HCT116 (cell line): ENCODE measurements at regions not wholly inside any gene's neighbourhood (a gene's known extent, or its start where the extent isn't known, plus 50 kb on each side); places are given as distances from the start of the nearest gene placed in this dataset.

Experiments used
- ATAC-seq: fragments of 200-7000 bp; cut with Tn5 transposase; 2 replicates; pipeline ENCODE4 v1.9.1; 2020; ENCODE audit warnings: mild to moderate bottlenecking, moderate library complexity
- BruUV-seq: library from RNA; stranded (reverse); fragments of 400-500 nt; replicated peaks from 2 replicates; lab custom pipeline; 2021; lab: Mats Ljungman, UMichigan
- CTCF ChIA-PET: fragments of 300-600 bp; sonication (Branson Sonifier 250); formaldehyde crosslinking; loops from one replicate; lab custom pipeline; 2021; ENCODE audit warnings: antibody characterized with exemption; lab: Charles Lee
- POLR2A ChIA-PET: fragments of 300-600, 350-600 bp; sonication (Branson Sonifier 250); formaldehyde crosslinking; loops from one replicate; lab custom pipeline; 2021; ENCODE audit warnings: antibody characterized with exemption; lab: Charles Lee
- RAD21 ChIA-PET, 2 experiments: fragments of 300-600 bp; sonication (Branson Sonifier 250); formaldehyde crosslinking; loops; one replicate each; lab custom pipeline; 2023; ENCODE audit warnings: low total read pairs in 2 of 2; ENCODE audit not compliant: uncharacterized antibody in 2 of 2, unreplicated experiment in 2 of 2, low non-redundant PET in 1 of 2; lab: Charles Lee
- DNase-seq: peaks from one replicate; pipeline ENCODE4 v3.0.0-alpha.2; 2010; ENCODE audit warnings: low read depth, low spot score
- H2AFZ ChIP-seq: fragments of 200-600 bp; shearing (Covaris generic), sonication (generic); 2 replicates; pipeline ENCODE4 v1.6.1; 2017; ENCODE audit warnings: low read depth, mixed run types, mixed read lengths, antibody characterized with exemption, low read length; ENCODE audit not compliant: poor library complexity, severe bottlenecking
- H3K27ac ChIP-seq: 2 replicates; pipeline ENCODE4 v1.5.1; 2012; ENCODE audit warnings: low read depth, low read length
- H3K27me3 ChIP-seq: fragments of 200-600 bp; sonication (generic); 2 replicates; pipeline ENCODE4 v1.6.1; 2016; ENCODE audit warnings: mixed run types, low read length, mixed read lengths; ENCODE audit not compliant: insufficient read depth
- H3K36me3 ChIP-seq, 2 experiments: fragments of 200-500 bp in 1 of 2; fragments of 200-600 bp in 1 of 2; sonication (Bioruptor generic) in 1 of 2; sonication (generic) in 1 of 2; 2 replicates each; pipeline versions ENCODE4 v1.5.1 to v1.6.1; 2014 to 2016; ENCODE audit warnings: low read length in 2 of 2, inconsistent platforms in 1 of 2, mixed read lengths in 1 of 2, mixed run types in 1 of 2; ENCODE audit not compliant: insufficient read depth in 2 of 2, control insufficient read depth in 1 of 2
- H3K4me1 ChIP-seq, 2 experiments: fragments of 200-600 bp in 1 of 2; sonication (generic) in 1 of 2; 2 replicates each; pipeline versions ENCODE4 v1.5.1 to v1.6.1; 2012 to 2017; ENCODE audit warnings: low read length in 2 of 2, inconsistent platforms in 1 of 2, mild to moderate bottlenecking in 1 of 2, mixed read lengths in 1 of 2, mixed run types in 1 of 2, moderate library complexity in 1 of 2; ENCODE audit not compliant: insufficient read depth in 2 of 2, control insufficient read depth in 1 of 2
- H3K4me2 ChIP-seq: fragments of 200-600 bp; sonication (generic); 2 replicates; pipeline ENCODE4 v1.6.1; 2017; ENCODE audit warnings: mixed run types, low read length, mixed read lengths
- H3K4me3 ChIP-seq, 2 experiments: fragments of 200-600 bp in 1 of 2; sonication (generic) in 1 of 2; replicated peaks in 1 of 2; 2 replicates each; pipeline ENCODE4 v1.5.1; 2011 to 2016; ENCODE audit warnings: low read length in 2 of 2, control low read depth in 1 of 2, low read depth in 1 of 2, mild to moderate bottlenecking in 1 of 2, mixed read lengths in 1 of 2, mixed run types in 1 of 2
- H3K79me2 ChIP-seq: fragments of 200-600 bp; sonication (generic); 2 replicates; pipeline ENCODE4 v1.6.1; 2017; ENCODE audit warnings: mild to moderate bottlenecking, mixed run types, low read length, moderate library complexity, mixed read lengths; ENCODE audit not compliant: insufficient read depth
- H3K9ac ChIP-seq: fragments of 200-600 bp; sonication (generic); 2 replicates; pipeline ENCODE4 v1.6.1; 2016; ENCODE audit warnings: low read length, mixed read lengths
- H3K9me2 ChIP-seq: fragments of 200-600 bp; sonication (generic), shearing (Covaris generic); 2 replicates; pipeline ENCODE4 v1.6.1; 2017; ENCODE audit warnings: mixed run types, mild to moderate bottlenecking, moderate library complexity; ENCODE audit not compliant: insufficient read depth
- H3K9me3 ChIP-seq, 2 experiments: fragments of 200-500 bp in 1 of 2; fragments of 200-600 bp in 1 of 2; sonication (Bioruptor generic) in 1 of 2; sonication (generic) in 1 of 2; 2 replicates each; pipeline ENCODE4 v1.6.1; 2014 to 2017; ENCODE audit warnings: low read length in 2 of 2, mixed read lengths in 2 of 2, inconsistent platforms in 1 of 2, low read depth in 1 of 2, mild to moderate bottlenecking in 1 of 2, mixed run types in 1 of 2, moderate library complexity in 1 of 2; ENCODE audit not compliant: control insufficient read depth in 1 of 2, insufficient read depth in 1 of 2
- H4K20me1 ChIP-seq: fragments of 200-600 bp; sonication (generic), shearing (Covaris generic); 2 replicates; pipeline ENCODE4 v1.6.1; 2017; ENCODE audit warnings: mixed run types, mild to moderate bottlenecking, moderate library complexity; ENCODE audit not compliant: insufficient read depth
- CBX3 ChIP-seq: IDR thresholded peaks from 2 replicates; pipeline ENCODE4 v1.6.1; 2012; ENCODE audit warnings: low read depth
- CEBPB ChIP-seq: IDR thresholded peaks from 2 replicates; pipeline ENCODE4 v1.6.1; 2012; ENCODE audit warnings: low read depth
- CTCF ChIP-seq, 3 experiments: fragments of 200-600 bp in 1 of 3; sonication (generic) in 1 of 3; IDR thresholded peaks in 2 of 3; conservative IDR thresholded peaks in 1 of 3; 2 replicates each; pipeline ENCODE4 v1.5.1; 2012 to 2017; ENCODE audit warnings: low read depth in 2 of 3, low read length in 2 of 3, antibody characterized with exemption in 1 of 3, borderline replicate concordance in 1 of 3, control low read depth in 1 of 3, mild to moderate bottlenecking in 1 of 3, mixed read lengths in 1 of 3, mixed run types in 1 of 3, moderate library complexity in 1 of 3; ENCODE audit not compliant: insufficient read depth in 1 of 3
- EGR1 ChIP-seq: IDR thresholded peaks from 2 replicates; pipeline ENCODE4 v1.6.1; 2012; ENCODE audit warnings: low read depth
- ELF1 ChIP-seq: IDR thresholded peaks from 2 replicates; pipeline ENCODE4 v1.6.1; 2012; ENCODE audit warnings: low read depth, borderline replicate concordance
- EZH2 ChIP-seq: fragments of 200-600 bp; sonication (generic); IDR thresholded peaks from 2 replicates; pipeline ENCODE4 v1.6.1; 2017; ENCODE audit warnings: antibody characterized with exemption, mixed run types
- FOSL1 ChIP-seq: IDR thresholded peaks from 2 replicates; pipeline ENCODE4 v1.6.1; 2012; ENCODE audit warnings: low read depth
- JUND ChIP-seq: IDR thresholded peaks from 2 replicates; pipeline ENCODE4 v1.6.1; 2012
- MAX ChIP-seq: IDR thresholded peaks from 2 replicates; pipeline ENCODE4 v1.6.1; 2012
- RAD21 ChIP-seq: IDR thresholded peaks from 2 replicates; pipeline ENCODE4 v1.6.1; 2012; ENCODE audit warnings: low read depth, mild to moderate bottlenecking
- TCF7L2 ChIP-seq: IDR thresholded peaks from 2 replicates; pipeline ENCODE4 v1.7.0; 2011; ENCODE audit warnings: borderline replicate concordance, inconsistent platforms; ENCODE audit not compliant: insufficient read depth, insufficient read length; ENCODE audit errors: extremely low read depth
- YY1 ChIP-seq: IDR thresholded peaks from 2 replicates; pipeline ENCODE4 v1.6.1; 2011; ENCODE audit warnings: low read length, low read depth, moderate library complexity, mild to moderate bottlenecking; ENCODE audit not compliant: insufficient replicate concordance; ENCODE audit errors: extremely low read depth
- ZNF274 ChIP-seq: fragments of 200-500 bp; sonication (Bioruptor generic); IDR thresholded peaks from 2 replicates; pipeline ENCODE4 v1.6.1; 2014; ENCODE audit warnings: mild to moderate bottlenecking, low read depth, low read length, inconsistent platforms
- intact Hi-C: fragments of 100-400 bp; cut with micrococcal nuclease; formaldehyde crosslinking; loops from 2 replicates; pipeline ENCODE4 v1.10.0; 2022
- TF ChIP-seq, protein P1 (sequence below): IDR thresholded peaks from 2 replicates; pipeline ENCODE4 v1.6.1; 2011; ENCODE audit warnings: mild to moderate bottlenecking, low read length, moderate library complexity; ENCODE audit not compliant: insufficient replicate concordance; ENCODE audit errors: extremely low read depth
- TF ChIP-seq, protein P2 (sequence below): IDR thresholded peaks from 2 replicates; pipeline ENCODE4 v1.6.1; 2012

GRCh38 chr2:116319935-116320334 is 1494.6 kb upstream of the DDX18 start (continued):
- TF ChIP-seq, protein P1, sequence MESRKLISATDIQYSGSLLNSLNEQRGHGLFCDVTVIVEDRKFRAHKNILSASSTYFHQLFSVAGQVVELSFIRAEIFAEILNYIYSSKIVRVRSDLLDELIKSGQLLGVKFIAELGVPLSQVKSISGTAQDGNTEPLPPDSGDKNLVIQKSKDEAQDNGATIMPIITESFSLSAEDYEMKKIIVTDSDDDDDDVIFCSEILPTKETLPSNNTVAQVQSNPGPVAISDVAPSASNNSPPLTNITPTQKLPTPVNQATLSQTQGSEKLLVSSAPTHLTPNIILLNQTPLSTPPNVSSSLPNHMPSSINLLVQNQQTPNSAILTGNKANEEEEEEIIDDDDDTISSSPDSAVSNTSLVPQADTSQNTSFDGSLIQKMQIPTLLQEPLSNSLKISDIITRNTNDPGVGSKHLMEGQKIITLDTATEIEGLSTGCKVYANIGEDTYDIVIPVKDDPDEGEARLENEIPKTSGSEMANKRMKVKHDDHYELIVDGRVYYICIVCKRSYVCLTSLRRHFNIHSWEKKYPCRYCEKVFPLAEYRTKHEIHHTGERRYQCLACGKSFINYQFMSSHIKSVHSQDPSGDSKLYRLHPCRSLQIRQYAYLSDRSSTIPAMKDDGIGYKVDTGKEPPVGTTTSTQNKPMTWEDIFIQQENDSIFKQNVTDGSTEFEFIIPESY = no peak

- H3K36me3 ChIP-seq = no peaks in the 10 kb centered on the region
- no peaks in the 10 kb centered on the region for H3K9me2 ChIP-seq
- H3K9ac ChIP-seq = no peak overlapping the region
- H3K4me3 ChIP-seq = no peak overlapping the region
- no peaks in the 10 kb centered on the region for H3K79me2 ChIP-seq
- H4K20me1 ChIP-seq = no peaks in the 10 kb centered on the region
- RAD21 ChIA-PET = no interaction called here
- H3K27me3 ChIP-seq = no peaks in the 10 kb centered on the region
- TF ChIP-seq TCF7L2 (no peak), FOSL1 (no peak), EZH2 (no peak), YY1 (no peak), JUND (no peak), EGR1 (no peak), ELF1 (no peak), CTCF (IDR thresholded peaks at IDR 0.05 in 2 of 3, conservative IDR thresholded peaks at IDR 0.05 in 1 of 3; ENCODE audit: borderline replicate concordance in 1 of 3, insufficient read depth in 1 of 3, low read depth in 2 of 3, low read length in 2 of 3) (no peak), MAX (no peak), RAD21 (no peak), ZNF274 (no peak), CEBPB (no peak), CBX3 (no peak)
- TF ChIP-seq, protein P2, sequence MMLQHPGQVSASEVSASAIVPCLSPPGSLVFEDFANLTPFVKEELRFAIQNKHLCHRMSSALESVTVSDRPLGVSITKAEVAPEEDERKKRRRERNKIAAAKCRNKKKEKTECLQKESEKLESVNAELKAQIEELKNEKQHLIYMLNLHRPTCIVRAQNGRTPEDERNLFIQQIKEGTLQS = no peak
- TF ChIP-seq, all 23 proteins: peak for 0
- H2AFZ ChIP-seq = no peak overlapping the region
- ChIA-PET POLR2A (no interaction called here), CTCF (no interaction called here)
- no peak overlapping the region for H3K27ac ChIP-seq
- no peak for DNase-seq
- intact Hi-C loops = no loop called here
- peaks cover 5 to 26% of the 10 kb centered on the region in 2 experiments; a peak in 2 of 4 replicates for H3K9me3 ChIP-seq
- no TSS peak for BruUV-seq
- H3K4me1 ChIP-seq = no peaks in the 10 kb centered on the region
- ATAC-seq = no peak
- H3K4me2 ChIP-seq = no peak overlapping the region
Measured at GRCh38 chr2:116329280-116329679, 1485.2 kb upstream of the DDX18 start.
